ENCODE measurements at regions not wholly inside any gene's neighbourhood (a gene's known extent, or its start where the extent isn't known, plus 50 kb on each side); places are given as distances from the start of the nearest gene placed in this dataset.

DNA sequence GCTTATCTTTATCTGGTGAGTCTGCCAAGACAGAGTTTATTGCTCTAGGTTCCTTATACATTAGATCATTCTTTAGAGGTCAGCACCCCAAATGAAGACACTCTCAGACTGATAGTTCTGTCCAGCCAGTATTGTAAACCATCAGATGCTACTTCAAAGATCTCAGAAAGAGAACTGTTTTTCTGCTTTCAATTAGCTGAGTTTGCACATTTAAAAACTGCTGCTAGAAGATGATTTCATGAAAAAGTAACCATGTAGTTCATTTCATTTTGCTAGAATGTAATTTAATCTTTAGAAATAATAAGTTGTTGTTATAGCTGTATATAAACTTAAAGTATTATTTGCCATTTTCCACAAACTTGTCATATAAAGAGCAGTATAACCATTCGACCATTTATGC lies 344.5 kb upstream of the ATP5MC3 start:
- H3K36me3 ChIP-seq (ENCODE audit: control insufficient read depth, insufficient read depth, low read length), result no peaks in the 10 kb centered on the region
- H3K27me3 ChIP-seq (replicated peaks; ENCODE audit: control insufficient read depth, insufficient read depth, low read length, poor library complexity, severe bottlenecking), result no peaks in the 10 kb centered on the region
- H3K9me3 ChIP-seq (ENCODE audit: control insufficient read depth, low read length), result no peaks in the 10 kb centered on the region
- H3K27ac ChIP-seq (ENCODE audit: insufficient read depth, low read length, poor library complexity, severe bottlenecking), result no peak overlapping the region
- H3K4me1 ChIP-seq (ENCODE audit: control insufficient read depth, insufficient read depth, low read length, poor library complexity, severe bottlenecking), result no peaks in the 10 kb centered on the region
- H3K4me3 ChIP-seq (ENCODE audit: insufficient read depth, low read depth, low read length, poor library complexity, severe bottlenecking), result no peak overlapping the region
- DNase-seq, result no peak

DNA sequence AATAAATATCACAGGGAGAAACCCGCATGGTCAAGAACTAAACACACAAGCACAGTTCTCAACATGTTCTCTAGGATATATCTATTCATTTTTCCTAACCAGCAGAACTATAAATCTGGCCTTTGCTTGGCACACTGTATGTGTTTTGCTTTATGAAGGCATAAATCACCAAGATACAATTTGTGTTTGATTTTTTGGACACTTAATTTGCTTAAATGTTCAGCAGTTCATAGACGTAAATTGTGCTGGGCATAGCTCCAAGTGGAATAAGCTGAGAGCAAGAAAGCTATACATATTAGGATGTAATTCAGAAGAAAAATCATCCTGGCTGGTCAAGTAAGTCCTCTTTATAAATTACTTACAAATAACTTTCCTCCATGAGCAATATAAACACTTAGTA lies 341.5 kb upstream of the ATP5MC3 start:
- Histone ChIP-seq H3K27ac (ENCODE audit: insufficient read depth, low read length, poor library complexity, severe bottlenecking) (no peak overlapping the region), H3K9me3 (ENCODE audit: control insufficient read depth, low read length) (no peaks in the 10 kb centered on the region), H3K4me3 (ENCODE audit: insufficient read depth, low read depth, low read length, poor library complexity, severe bottlenecking) (no peak overlapping the region), H3K4me1 (ENCODE audit: control insufficient read depth, insufficient read depth, low read length, poor library complexity, severe bottlenecking) (no peaks in the 10 kb centered on the region), H3K36me3 (ENCODE audit: control insufficient read depth, insufficient read depth, low read length) (no peaks in the 10 kb centered on the region), H3K27me3 (replicated peaks; ENCODE audit: control insufficient read depth, insufficient read depth, low read length, poor library complexity, severe bottlenecking) (no peaks in the 10 kb centered on the region)
- no peak for DNase-seq

DNA sequence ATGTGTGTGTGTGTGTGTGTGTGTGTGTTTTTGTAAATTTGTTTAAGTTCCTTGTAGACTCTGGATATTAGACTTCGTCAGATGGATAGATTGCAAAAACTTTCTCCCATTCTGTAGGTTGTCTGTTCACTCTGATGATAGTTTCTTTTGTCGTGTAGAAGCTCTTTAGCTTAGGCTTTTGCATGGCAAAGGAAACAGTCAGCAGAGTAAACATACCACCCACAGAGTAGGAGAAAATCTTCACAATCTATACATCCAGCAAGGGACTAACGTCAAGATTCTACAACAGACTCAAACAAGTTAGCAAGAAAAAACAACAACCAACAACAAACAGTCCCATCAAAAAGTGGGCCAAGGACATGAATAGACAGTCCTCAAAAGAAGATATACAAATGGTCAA lies 336.7 kb upstream of the ATP5MC3 start:
- no peaks in the 10 kb centered on the region for H3K9me3 ChIP-seq (ENCODE audit: control insufficient read depth, low read length)
- no peak for DNase-seq
- no peak overlapping the region for H3K27ac ChIP-seq (ENCODE audit: insufficient read depth, low read length, poor library complexity, severe bottlenecking)
- no peaks in the 10 kb centered on the region for H3K27me3 ChIP-seq (replicated peaks; ENCODE audit: control insufficient read depth, insufficient read depth, low read length, poor library complexity, severe bottlenecking)
- H3K36me3 ChIP-seq (ENCODE audit: control insufficient read depth, insufficient read depth, low read length), result no peaks in the 10 kb centered on the region
- H3K4me1 ChIP-seq (ENCODE audit: control insufficient read depth, insufficient read depth, low read length, poor library complexity, severe bottlenecking), result no peaks in the 10 kb centered on the region
- no peak overlapping the region for H3K4me3 ChIP-seq (ENCODE audit: insufficient read depth, low read depth, low read length, poor library complexity, severe bottlenecking)

DNA sequence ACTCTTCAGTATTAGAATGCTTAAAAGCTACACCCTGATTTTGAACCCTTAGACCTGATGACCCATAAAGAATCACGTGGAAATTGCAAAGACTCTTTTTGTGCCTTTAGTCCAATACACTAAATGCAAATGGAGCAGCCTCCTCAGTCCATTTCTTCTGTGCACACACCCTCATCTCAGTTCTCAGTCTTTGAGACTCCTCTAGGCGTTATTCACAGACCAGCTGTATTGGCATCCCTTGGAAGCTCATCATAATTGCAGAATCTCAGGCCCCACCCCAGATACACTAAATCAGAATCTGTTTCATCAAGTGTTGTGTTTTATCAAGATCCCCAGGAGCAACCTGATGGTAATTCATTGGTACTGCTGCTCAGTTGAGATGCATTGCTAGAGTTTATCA lies 335.0 kb upstream of the ATP5MC3 start:
- H3K4me1 ChIP-seq (ENCODE audit: control insufficient read depth, insufficient read depth, low read length, poor library complexity, severe bottlenecking), result no peaks in the 10 kb centered on the region

DNA sequence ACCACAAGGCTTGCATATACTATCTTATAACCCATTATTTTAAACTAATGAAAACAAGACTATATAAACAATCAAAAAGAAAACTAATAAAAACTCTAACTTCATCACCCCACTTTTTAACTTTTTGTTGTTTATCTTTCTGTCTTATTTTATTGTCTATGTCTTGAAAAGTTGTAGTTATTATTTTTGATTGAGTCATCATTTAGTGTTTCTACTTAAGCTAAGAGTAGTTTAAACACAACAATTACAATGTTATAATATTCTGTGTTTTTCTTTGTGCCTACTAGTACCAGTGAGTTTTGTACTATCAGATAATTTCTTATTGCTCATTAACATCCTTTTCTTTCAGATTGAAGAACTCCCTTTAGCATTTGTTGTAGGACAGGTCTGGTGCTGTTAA lies 318.7 kb upstream of the ATP5MC3 start:
- no peak for DNase-seq
- no peak overlapping the region for H3K4me3 ChIP-seq (ENCODE audit: insufficient read depth, low read depth, low read length, poor library complexity, severe bottlenecking)
- peaks cover 5% of the 10 kb centered on the region for H3K9me3 ChIP-seq (ENCODE audit: control insufficient read depth, low read length)
- no peaks in the 10 kb centered on the region for H3K36me3 ChIP-seq (ENCODE audit: control insufficient read depth, insufficient read depth, low read length)
- H3K4me1 ChIP-seq (ENCODE audit: control insufficient read depth, insufficient read depth, low read length, poor library complexity, severe bottlenecking), result no peaks in the 10 kb centered on the region
- H3K27ac ChIP-seq (ENCODE audit: insufficient read depth, low read length, poor library complexity, severe bottlenecking), result no peak overlapping the region
- H3K27me3 ChIP-seq (replicated peaks; ENCODE audit: control insufficient read depth, insufficient read depth, low read length, poor library complexity, severe bottlenecking), result no peaks in the 10 kb centered on the region

More for the DNA sequence above, 335.0 kb upstream of the ATP5MC3 start:
- Histone ChIP-seq H3K27ac (ENCODE audit: insufficient read depth, low read length, poor library complexity, severe bottlenecking) (no peak overlapping the region), H3K36me3 (ENCODE audit: control insufficient read depth, insufficient read depth, low read length) (no peaks in the 10 kb centered on the region), H3K4me3 (ENCODE audit: insufficient read depth, low read depth, low read length, poor library complexity, severe bottlenecking) (no peak overlapping the region), H3K9me3 (ENCODE audit: control insufficient read depth, low read length) (no peaks in the 10 kb centered on the region), H3K27me3 (replicated peaks; ENCODE audit: control insufficient read depth, insufficient read depth, low read length, poor library complexity, severe bottlenecking) (no peaks in the 10 kb centered on the region)
- DNase-seq, result no peak

DNA sequence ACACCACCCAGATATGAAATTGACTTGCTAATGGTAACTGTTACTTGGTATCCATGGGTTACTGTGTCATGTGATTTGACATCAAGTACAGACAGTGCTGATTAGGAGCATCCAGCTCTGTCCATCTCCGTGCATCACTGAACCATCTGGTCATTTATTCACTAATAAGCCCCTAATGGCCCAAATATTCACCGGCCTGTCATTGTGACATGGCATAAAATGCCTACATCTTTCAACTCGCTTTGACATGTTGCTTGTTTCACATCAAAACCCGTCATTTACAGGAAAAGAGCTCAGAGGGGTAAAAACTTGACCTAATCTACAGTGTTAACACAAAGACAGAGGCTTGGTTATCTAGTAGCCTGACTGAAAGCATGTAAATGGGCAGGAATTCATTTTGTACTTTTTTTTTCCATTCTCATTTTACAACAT lies 308.9 kb upstream of the ATP5MC3 start:
- Histone ChIP-seq H3K36me3 (ENCODE audit: control insufficient read depth, insufficient read depth, low read length) (no peaks in the 10 kb centered on the region), H3K4me3 (ENCODE audit: insufficient read depth, low read depth, low read length, poor library complexity, severe bottlenecking) (no peak overlapping the region), H3K4me1 (ENCODE audit: control insufficient read depth, insufficient read depth, low read length, poor library complexity, severe bottlenecking) (no peaks in the 10 kb centered on the region), H3K27me3 (replicated peaks; ENCODE audit: control insufficient read depth, insufficient read depth, low read length, poor library complexity, severe bottlenecking) (no peaks in the 10 kb centered on the region), H3K9me3 (ENCODE audit: control insufficient read depth, low read length) (no peaks in the 10 kb centered on the region), H3K27ac (ENCODE audit: insufficient read depth, low read length, poor library complexity, severe bottlenecking) (no peak overlapping the region)
- no peak for DNase-seq

DNA sequence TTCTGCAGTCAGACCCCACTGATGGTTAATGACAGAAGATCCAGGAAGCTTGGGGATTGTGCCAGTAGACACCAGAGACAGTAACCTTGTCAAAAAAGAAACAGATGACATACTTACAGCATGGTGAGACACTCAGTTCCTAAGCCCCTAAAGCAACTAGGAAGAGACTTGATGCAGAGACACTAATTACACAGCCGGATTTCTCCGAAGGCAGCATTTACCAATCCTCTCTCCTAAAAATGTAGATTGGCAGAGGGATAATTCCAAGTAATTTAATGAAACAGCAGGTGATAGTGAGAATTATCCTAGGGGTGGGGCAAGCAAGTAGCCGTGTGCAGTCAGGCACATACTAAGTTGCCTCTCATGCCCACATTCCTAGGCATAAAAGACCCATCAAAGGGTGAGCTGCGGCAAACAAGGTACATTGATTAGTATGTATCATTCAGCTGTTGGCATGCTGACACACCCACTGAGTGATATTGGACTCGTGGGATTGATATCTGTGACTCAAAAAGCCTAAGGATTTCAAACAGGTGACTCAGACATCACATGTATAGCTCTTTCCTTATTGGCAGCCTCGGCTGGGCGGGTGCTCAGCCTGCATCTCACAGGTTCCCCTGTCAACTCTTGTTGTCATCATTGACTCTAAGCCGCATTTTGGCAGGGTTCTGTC lies 296.7 kb upstream of the ATP5MC3 start:
- DNase-seq, result no peak
- Histone ChIP-seq H3K36me3 (ENCODE audit: control insufficient read depth, insufficient read depth, low read length) (no peaks in the 10 kb centered on the region), H3K9me3 (ENCODE audit: control insufficient read depth, low read length) (no peaks in the 10 kb centered on the region), H3K4me1 (ENCODE audit: control insufficient read depth, insufficient read depth, low read length, poor library complexity, severe bottlenecking) (no peaks in the 10 kb centered on the region), H3K27ac (ENCODE audit: insufficient read depth, low read length, poor library complexity, severe bottlenecking) (no peak overlapping the region), H3K4me3 (ENCODE audit: insufficient read depth, low read depth, low read length, poor library complexity, severe bottlenecking) (no peak overlapping the region), H3K27me3 (replicated peaks; ENCODE audit: control insufficient read depth, insufficient read depth, low read length, poor library complexity, severe bottlenecking) (no peaks in the 10 kb centered on the region)

DNA sequence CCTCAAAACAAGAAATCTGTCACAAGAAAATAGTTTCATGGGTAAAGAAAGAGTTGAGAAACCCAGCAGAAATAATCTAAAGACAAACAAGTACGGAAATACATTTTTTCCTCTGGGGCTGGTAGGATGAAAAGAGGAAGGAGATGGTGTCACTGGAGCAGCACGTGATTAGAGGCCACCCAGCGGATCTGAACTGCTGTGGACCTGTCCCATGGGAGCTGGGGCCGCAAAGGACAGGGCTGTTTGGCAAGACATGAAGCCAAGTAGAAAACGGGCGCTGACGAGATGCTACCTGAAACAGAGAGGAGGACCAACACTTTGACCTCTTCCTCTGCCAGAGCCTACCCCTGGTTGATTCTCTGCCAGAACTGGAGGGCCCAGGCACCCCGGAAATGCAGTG lies 295.4 kb upstream of the ATP5MC3 start:
- H3K36me3 ChIP-seq (ENCODE audit: control insufficient read depth, insufficient read depth, low read length), result no peaks in the 10 kb centered on the region
- DNase-seq, result no peak
- H3K27me3 ChIP-seq (replicated peaks; ENCODE audit: control insufficient read depth, insufficient read depth, low read length, poor library complexity, severe bottlenecking), result no peaks in the 10 kb centered on the region
- no peak overlapping the region for H3K27ac ChIP-seq (ENCODE audit: insufficient read depth, low read length, poor library complexity, severe bottlenecking)
- no peaks in the 10 kb centered on the region for H3K4me1 ChIP-seq (ENCODE audit: control insufficient read depth, insufficient read depth, low read length, poor library complexity, severe bottlenecking)
- H3K9me3 ChIP-seq (ENCODE audit: control insufficient read depth, low read length), result no peaks in the 10 kb centered on the region
- no peak overlapping the region for H3K4me3 ChIP-seq (ENCODE audit: insufficient read depth, low read depth, low read length, poor library complexity, severe bottlenecking)

DNA sequence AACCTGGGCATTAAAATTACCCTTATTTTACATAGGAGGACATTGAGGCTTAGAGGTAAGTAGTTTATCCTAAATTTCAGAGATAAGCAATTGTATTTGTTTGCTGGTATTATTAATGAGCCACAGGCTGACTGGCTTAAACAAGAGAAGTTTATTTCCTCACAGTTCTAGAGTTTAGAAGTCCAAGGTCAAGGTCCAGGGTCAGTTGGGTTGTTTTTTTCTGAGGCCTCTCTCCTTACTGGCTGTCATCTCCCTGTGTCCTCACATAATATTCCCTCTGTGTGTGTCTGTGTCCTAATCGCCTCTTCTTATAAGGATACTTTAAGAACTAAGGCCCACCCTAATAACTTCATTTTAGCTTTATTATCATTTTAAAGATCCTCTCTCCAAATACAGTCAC lies 294.9 kb upstream of the ATP5MC3 start:
- Histone ChIP-seq H3K4me3 (ENCODE audit: insufficient read depth, low read depth, low read length, poor library complexity, severe bottlenecking) (no peak overlapping the region), H3K9me3 (ENCODE audit: control insufficient read depth, low read length) (no peaks in the 10 kb centered on the region), H3K27ac (ENCODE audit: insufficient read depth, low read length, poor library complexity, severe bottlenecking) (no peak overlapping the region), H3K27me3 (replicated peaks; ENCODE audit: control insufficient read depth, insufficient read depth, low read length, poor library complexity, severe bottlenecking) (no peaks in the 10 kb centered on the region), H3K36me3 (ENCODE audit: control insufficient read depth, insufficient read depth, low read length) (no peaks in the 10 kb centered on the region), H3K4me1 (ENCODE audit: control insufficient read depth, insufficient read depth, low read length, poor library complexity, severe bottlenecking) (no peaks in the 10 kb centered on the region)
- DNase-seq, result no peak

DNA sequence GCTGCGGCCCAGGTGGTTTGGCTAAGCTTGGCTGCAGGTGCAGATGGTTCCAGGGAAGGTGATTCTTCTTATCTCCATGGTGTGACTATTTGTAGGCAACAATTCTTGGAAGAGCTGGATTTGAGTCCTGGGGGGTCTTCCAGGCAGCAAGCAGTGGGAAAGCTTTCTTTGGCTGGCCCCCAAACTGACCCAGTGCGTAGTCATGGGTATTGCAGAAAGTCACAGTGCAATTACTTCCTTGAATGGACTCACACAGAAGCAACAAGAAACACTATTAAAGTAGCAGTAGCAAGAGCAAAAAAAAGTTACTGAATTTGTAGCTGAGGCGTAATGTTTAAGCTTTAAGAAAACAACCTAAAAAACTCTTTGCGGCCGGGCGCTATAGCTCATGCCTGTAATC lies 293.6 kb upstream of the ATP5MC3 start:
- Histone ChIP-seq H3K36me3 (ENCODE audit: control insufficient read depth, insufficient read depth, low read length) (no peaks in the 10 kb centered on the region), H3K27me3 (replicated peaks; ENCODE audit: control insufficient read depth, insufficient read depth, low read length, poor library complexity, severe bottlenecking) (no peaks in the 10 kb centered on the region), H3K4me1 (ENCODE audit: control insufficient read depth, insufficient read depth, low read length, poor library complexity, severe bottlenecking) (no peaks in the 10 kb centered on the region), H3K27ac (ENCODE audit: insufficient read depth, low read length, poor library complexity, severe bottlenecking) (no peak overlapping the region), H3K4me3 (ENCODE audit: insufficient read depth, low read depth, low read length, poor library complexity, severe bottlenecking) (no peak overlapping the region), H3K9me3 (ENCODE audit: control insufficient read depth, low read length) (no peaks in the 10 kb centered on the region)
- no peak for DNase-seq
